GM19468 (cell line): ENCODE measurements at regions not wholly inside any gene's neighbourhood (a gene's known extent, or its start where the extent isn't known, plus 50 kb on each side); places are given as distances from the start of the nearest gene placed in this dataset.

Experiments
- ATAC-seq: cut with Tn5 transposase; IDR thresholded peaks from one replicate; pipeline ENCODE4 v1.9.1; 2021; ENCODE audit warnings: mild to moderate bottlenecking, moderate library complexity, moderate number of reproducible peaks; ENCODE audit not compliant: unreplicated experiment; ENCODE audit errors: extremely low read depth

DNA sequence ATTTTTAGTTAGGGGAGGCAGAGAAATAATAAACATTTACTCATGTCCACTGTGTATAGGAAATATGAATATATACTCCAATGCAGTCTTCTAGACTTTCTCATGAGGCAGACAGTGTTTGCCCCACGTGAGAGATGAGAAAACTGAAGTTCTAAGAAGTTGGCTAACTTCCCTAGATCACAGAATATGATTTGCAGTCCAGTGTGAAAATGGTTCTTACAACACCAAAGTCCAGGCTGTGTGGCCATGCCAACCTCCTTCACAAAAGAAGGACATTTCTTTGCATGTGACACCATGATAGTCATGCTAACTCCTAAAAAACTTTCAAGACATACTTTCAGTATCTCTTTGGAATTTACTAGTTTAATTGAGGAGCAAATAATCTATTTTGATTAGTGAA lies 143.7 kb downstream of the IRS1 start:
- no peak for ATAC-seq

DNA sequence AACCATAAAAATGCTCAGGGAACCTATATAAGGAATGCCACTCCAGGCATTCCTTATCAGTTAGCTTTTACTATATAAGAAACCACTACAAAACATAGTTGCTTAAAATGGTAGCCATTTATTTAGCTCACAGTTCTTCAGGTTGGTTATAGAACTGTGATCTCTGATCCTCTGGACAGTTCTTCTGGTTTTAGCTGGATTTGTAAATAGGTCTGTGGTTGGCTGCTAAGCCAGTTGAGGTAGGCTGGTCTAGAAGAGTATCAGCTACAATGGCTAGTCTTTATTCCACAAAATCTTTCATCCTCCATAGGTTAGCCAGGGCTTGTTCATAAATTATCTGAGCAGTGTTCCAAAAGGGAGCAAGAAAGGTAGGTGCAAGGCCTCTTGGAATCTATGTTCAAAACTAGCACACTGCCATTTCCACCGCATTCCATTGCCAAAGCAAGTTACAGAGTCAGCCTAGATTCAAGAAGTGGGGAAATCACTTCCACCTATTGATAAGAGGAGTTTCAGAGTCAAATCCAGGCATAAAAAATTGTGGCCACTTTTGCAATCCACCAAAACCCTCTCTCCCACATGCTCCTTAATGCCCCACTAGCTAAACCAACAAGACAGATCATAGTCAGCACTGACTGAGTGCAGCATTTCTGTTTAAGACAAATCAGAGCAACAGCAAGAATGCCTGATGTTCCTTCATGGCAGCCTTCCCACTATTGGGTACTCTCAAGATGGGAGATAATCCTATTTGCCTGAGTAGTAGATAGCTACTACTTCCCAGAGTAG lies 146.4 kb downstream of the IRS1 start:
- ATAC-seq: no peak

- ATAC-seq: peak; percentile 19
These were observed 147.3 kb downstream of the IRS1 start for GRCh38 chr2:226652369-226652768.

GRCh38 chr2:226649871-226650660 lies 149.6 kb downstream of the IRS1 start:
- peak; percentile 38 for ATAC-seq

DNA sequence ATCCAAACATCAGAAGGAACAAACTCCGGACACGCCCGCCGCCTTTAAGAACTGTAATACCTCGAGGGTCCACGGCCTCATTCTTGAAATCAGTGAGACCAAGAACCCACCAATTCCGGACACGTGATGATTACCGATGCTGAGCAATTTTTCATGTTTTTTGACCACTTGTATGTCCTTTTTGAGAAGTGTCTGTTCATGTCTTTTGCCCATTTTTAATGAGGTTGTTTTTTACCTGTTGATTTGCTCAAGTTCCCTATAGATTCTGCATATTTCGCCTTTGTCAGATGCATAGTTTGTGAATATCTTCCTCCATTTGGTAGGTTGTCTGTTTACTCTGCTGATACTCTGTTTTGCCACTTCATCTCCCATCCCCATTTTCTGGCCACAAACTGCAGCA lies 150.4 kb downstream of the IRS1 start:
- ATAC-seq: no peak

DNA sequence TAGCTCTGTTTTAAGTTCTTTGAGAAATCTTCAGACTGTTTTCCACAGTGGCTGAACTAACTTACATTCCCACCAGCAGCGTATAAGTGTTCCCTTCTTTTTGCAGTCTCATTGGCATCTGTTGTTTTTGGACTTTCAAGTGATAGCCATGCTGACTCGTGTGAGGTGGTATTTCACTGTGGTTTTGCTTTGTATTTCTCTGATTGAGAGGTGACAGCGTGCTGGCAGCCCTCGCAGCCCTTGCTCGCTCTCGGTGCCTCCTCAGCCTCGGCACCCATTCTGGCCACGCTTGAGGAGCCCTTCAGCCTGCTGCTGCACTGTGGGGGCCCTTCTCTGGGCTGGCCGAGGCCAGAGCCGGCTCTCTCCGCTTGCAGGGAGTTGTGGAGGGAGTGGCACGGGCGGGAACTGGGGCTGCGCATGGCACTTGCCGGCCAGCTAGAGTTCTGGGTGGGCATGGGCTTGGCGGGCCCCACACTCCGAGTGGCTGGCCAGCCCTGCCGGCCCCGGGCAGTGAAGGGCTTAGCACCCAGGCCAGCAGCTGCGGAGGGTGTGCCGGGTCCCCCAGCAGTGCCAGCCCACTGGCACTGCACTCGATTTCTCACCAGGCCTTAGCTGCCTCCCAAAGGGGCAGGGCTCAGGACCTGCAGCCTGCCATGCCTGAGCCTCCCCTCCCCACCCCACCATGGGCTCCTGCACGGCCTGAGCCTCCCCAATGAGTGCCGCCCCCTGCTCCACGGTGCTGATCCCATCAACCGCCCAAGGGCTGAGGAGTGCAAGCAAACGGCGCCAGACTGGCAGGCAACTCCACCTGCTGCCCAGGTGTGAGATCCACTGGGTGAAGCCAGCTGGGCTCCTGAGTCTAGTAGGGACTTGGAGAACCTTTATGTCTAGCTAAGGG lies 151.8 kb downstream of the IRS1 start:
- no peak for ATAC-seq

DNA sequence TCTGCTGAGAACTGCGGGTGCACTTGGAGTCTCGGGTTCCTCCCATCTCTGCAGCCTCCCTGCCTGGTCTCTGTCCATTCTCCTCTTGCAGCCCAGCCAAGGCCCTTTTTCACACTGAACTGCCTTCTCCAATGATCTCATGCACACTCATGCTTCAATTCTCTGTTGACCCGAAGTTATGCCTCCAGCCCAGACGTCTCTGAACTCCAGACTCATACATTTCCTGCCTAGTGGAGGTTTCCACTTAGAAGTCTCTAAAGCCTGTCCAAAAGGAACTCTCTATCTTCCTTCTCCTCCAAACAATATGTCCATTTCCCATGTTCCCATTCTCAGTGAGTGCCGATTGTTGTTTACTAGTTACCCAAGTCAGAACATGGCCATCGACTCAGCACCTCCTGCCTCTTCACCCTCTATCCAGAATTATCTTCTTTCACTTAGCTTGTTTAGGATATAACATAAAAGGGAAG lies 155.2 kb downstream of the IRS1 start:
- ATAC-seq: no peak

DNA sequence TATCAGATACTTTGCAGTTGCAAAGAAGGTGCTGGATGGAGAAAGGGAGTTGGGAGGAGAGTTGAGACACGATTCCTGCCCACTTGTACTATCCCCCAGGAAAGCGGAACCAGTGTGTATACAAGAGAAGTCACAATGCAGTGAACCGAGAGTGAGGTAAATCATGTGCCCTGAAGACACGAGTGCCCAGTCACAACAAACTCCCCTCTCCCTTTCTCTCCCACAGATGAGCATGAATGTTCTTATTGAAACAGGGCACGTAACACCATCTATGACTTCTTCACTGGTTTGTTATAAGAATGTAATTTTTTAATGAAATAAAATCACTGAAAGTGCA lies 155.7 kb downstream of the IRS1 start:
- no peak for ATAC-seq

DNA sequence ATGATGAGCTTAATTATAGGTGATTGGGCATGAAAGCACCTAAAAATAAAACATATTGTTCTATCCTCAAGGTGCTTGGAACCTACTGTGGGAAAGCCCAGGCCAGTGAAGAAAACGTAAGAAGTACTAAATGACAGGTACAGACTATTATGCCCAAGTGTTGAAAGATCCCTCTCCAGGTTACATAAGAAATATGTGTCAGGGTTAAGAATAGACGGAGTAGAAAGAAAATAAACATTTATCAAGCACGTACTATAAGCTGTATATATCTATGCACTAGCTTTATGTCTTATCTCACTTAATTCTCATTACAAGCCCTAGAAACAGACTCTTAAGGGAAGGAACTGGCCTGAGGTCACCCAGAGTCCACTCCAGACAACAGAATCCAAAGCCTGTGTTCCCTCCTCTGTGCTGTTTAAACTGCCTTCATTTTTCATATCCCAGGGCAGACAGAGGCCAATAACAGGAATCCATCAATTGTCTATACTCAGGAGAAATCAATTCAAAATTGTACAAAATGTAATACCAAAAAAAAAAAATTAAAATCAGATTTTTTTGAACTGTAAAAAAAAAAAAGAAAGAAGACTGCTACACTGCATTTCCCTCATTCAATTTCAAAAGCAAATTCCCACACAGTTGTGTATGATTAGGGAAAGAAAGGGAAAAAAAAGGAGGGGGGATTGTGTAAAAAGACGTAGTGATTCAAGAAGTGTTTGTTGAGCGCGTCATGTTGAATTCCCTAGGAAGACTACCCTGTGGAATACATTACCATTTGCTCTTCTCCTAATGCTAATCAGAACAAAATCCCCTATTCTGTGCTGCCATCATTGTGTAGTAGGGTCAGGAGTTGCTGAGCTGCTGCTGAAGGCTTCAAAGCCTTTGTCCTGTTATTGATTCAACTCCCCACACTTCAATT lies 156.3 kb downstream of the IRS1 start:
- no peak for ATAC-seq

GRCh38 chr2:226641008-226641407 lies 158.6 kb downstream of the IRS1 start:
- no peak for ATAC-seq

GRCh38 chr2:226640501-226640900 lies 159.1 kb downstream of the IRS1 start:
- ATAC-seq: no peak

DNA sequence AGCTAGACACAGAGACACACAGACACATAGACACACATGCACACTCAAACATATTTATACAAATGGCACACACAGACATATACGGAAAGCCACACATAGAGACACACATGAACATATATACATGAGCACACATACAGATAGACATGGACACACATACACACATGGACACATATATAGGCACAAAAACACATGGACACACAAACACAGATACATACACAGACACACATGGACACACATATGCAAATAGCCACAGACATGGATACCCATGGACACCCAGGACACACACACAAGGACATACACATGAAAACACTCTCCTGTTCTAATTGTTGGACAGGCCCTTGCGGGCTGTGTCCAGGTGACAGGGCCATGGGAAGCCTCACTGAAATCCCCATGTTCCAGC lies 160.1 kb downstream of the IRS1 start:
- ATAC-seq: no peak

DNA sequence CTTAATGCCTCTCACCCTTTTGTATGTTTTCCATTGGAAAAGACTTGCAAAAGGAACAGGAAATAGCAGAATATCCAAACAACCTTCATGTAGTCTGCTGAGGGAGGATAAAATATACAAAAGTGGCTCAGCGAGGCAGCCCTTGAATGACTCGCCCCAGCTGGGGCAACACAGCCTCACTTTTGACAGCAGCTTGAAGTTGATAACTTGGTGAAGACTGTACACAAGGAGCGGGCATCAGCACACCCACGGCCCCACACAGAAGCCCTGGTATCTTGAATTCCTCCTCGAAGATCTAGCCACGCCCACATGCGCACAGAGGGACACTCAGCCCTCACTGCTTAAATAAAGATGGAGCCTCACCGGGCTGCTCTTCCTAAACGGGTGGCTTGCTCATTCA lies 161.0 kb downstream of the IRS1 start:
- no peak for ATAC-seq

GRCh38 chr2:226637383-226637782 lies 162.2 kb downstream of the IRS1 start:
- ATAC-seq: no peak

DNA sequence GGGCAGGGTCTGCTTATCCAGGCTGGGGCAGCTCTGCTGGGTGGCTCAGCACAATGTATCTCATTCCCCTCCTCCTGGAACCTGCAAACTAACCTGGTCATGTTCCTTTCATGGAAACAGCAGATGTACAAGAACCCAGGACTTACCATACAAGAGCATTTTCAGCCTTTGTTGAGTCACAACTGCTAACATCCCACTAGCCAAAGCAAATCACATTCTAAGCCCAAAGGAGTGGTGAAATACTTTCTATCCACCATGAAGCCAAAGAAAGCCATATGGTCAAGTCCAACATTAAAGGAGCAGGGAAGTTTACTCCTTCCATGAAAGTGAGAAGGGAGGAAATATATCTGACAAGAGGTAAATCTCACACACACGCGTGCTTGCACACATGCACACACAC lies 163.0 kb downstream of the IRS1 start:
- ATAC-seq: no peak

DNA sequence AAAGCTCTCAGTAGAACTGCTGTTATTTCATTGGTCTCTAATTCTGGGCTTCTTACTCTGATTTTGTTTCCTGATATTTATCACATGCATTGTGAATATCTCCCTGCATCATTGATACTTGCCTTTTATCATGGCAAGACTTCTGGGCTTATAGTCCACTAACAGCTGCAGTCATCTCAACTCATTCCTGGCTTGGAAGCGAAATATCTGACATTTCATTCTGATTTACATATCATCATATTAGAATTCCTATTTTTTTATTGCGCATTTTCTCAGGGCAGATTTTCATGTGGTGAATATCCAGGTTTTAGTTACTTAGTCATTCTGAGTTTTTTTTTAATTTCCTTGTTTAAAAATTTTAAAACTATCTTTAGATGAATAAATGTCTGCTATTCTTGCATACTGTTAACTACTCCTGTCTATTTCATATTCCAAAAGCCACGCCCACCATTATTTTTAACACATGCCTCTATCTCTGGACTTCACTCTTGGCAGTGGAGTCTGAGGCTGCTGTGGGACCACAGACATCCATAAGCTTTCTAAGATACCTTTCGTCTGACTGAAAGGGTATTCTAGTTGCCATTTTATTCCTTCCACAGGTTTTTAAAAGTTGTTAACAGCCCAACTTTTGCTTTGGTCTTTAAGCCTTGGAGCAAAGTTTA lies 164.5 kb downstream of the IRS1 start:
- ATAC-seq: no peak

DNA sequence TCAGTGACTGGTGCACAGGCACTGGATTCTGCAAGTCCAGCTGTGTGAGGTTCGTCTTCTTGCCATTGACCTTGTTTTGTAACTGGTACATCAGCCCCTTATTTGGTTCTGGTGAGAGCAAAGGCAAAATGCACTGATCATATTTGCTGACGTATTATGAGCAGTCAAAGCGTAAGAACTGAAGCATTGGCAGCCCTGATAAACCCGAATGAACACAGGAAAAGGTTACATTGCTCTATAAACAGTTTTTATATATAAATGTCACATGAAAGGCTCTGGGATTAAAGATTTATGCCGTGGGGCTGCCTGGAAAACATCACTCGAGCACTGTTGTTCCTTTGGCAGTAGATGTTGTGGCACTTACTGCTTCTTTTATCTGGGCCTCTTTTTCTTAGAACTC lies 167.9 kb downstream of the IRS1 start:
- ATAC-seq: no peak

GRCh38 chr2:226631187-226631586 lies 168.4 kb downstream of the IRS1 start:
- no peak for ATAC-seq

- ATAC-seq: no peak
These were observed 173.7 kb downstream of the IRS1 start for GRCh38 chr2:226625946-226626345.
